ENCODE measurements at regions not wholly inside any gene's neighbourhood (a gene's known extent, or its start where the extent isn't known, plus 50 kb on each side); places are given as distances from the start of the nearest gene placed in this dataset.

DNA sequence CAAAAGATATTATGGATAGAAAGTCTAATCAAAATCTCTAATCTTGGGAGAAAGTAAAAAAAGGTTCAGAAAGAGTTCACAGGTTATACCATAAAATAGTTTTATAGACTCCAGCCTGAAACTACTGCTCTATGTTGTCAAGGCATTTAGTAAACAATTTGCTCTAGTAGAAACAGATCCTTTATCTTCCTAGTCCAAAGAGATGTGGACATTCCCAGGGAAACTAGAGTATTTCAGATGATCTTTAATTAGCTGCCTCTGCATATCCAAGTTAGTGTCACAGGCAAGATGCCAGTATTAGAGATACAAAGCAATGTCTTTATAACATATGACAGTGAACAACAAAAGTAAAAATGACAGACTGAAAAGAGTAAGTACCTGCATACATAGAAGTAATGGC lies 708.6 kb downstream of the CCDC85A start:
- H3K27ac ChIP-seq (ENCODE audit: extremely low read length, insufficient read depth, low read length), result no peak overlapping the region
- H3K9me3 ChIP-seq (ENCODE audit: low read length), result peaks cover 68% of the 10 kb centered on the region
- no peak overlapping the region for H3K4me2 ChIP-seq (ENCODE audit: low read depth, low read length)
- H3K4me1 ChIP-seq (ENCODE audit: insufficient read depth, low read length), result no peaks in the 10 kb centered on the region
- no peak overlapping the region for H3K9ac ChIP-seq (ENCODE audit: insufficient read depth, low read depth, low read length)
- H3K36me3 ChIP-seq (replicated peaks in 1 of 2; ENCODE audit: control insufficient read depth in 1 of 2, insufficient read depth in 2 of 2, low read length in 2 of 2), result no peaks in the 10 kb centered on the region
- intact Hi-C loops (cut with micrococcal nuclease; ENCODE audit: unreplicated experiment), result no loop called here
- DNase-seq (ENCODE audit: low spot score), result no peak
- H3K27me3 ChIP-seq (ENCODE audit: control insufficient read depth in 1 of 2, insufficient read depth in 2 of 2, low read length in 2 of 2), result no peaks in the 10 kb centered on the region; a peak in 1 of 5 replicates
- no peak for FAIRE-seq
- H2AFZ ChIP-seq (ENCODE audit: low read length), result no peak overlapping the region
- no TSS peak for BruUV-seq (replicated peaks)
- ATAC-seq, result no peak
- ChIA-PET POLR2A (no interaction called here), CTCF (ENCODE audit: low intra/inter-chr PET ratio, low total read pairs) (no interaction called here)
- H3K4me3 ChIP-seq (replicated peaks in 1 of 3; ENCODE audit: insufficient read depth in 1 of 3, low read depth in 2 of 3, low read length in 3 of 3), result no peak overlapping the region
- TF ChIP-seq SP2 (CRISPR knock-in tag; IDR thresholded peaks at IDR 0.05) (no peak), MAFG (CRISPR knock-in tag; IDR thresholded peaks at IDR 0.05) (no peak), ZNF776 (CRISPR knock-in tag; IDR thresholded peaks at IDR 0.05) (no peak), PHF5A (CRISPR knock-in tag; IDR thresholded peaks at IDR 0.05; ENCODE audit: low read depth, unreplicated experiment) (no peak), ZNF235 (CRISPR knock-in tag; IDR thresholded peaks at IDR 0.05; ENCODE audit: borderline replicate concordance) (no peak), RFX1 (IDR thresholded peaks at IDR 0.05) (no peak), ZNF781 (CRISPR knock-in tag; IDR thresholded peaks at IDR 0.05; ENCODE audit: borderline replicate concordance, not compliant biosample characterization) (no peak), KLF16 (CRISPR knock-in tag; IDR thresholded peaks at IDR 0.05) (no peak), HOXA5 (CRISPR knock-in tag; IDR thresholded peaks at IDR 0.05) (no peak)
- H4K20me1 ChIP-seq (ENCODE audit: insufficient read depth, low read length), result no peaks in the 10 kb centered on the region
- H3K79me2 ChIP-seq (ENCODE audit: insufficient read depth, low read length), result no peaks in the 10 kb centered on the region
- in situ Hi-C loops (cut with HindIII; ENCODE audit: extremely low pct_ligation_motif_present, low pct_unique_long_range_greater_than_20kb), result no loop called here

DNA sequence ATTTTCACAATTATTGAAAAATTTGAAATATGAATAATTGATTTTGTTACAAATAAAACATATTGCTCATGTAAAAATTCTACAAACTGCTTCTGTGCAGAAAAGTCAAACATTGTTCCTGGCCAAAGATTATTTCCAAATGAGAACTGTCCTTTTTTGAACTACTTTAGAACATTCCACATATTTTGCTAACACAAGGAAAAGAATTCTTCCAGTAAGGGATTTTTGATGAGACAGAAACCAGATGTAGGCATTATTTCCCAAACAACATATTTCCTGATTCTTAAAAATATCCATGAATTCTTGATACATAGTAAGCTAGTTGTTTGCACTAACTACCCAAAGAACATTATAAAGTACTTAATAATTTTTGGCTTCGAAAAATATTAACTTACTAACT lies 715.2 kb downstream of the CCDC85A start:
- CTCF ChIA-PET (ENCODE audit: low intra/inter-chr PET ratio, low total read pairs), result no interaction called here
- no peak for FAIRE-seq
- no peak for ATAC-seq
- POLR2A ChIA-PET, result no interaction called here
- H3K27ac ChIP-seq (ENCODE audit: extremely low read length, insufficient read depth, low read length), result no peak overlapping the region
- in situ Hi-C loops (cut with HindIII; ENCODE audit: extremely low pct_ligation_motif_present, low pct_unique_long_range_greater_than_20kb), result no loop called here
- DNase-seq (ENCODE audit: low spot score), result no peak
- H3K4me3 ChIP-seq (replicated peaks in 1 of 3; ENCODE audit: insufficient read depth in 1 of 3, low read depth in 2 of 3, low read length in 3 of 3), result no peak overlapping the region
- 0% methylated on average over 1 of the region's 1 CpG for WGBS (ENCODE audit: low lambda C conversion rate)
- H3K36me3 ChIP-seq (replicated peaks in 1 of 2; ENCODE audit: control insufficient read depth in 1 of 2, insufficient read depth in 2 of 2, low read length in 2 of 2), result no peaks in the 10 kb centered on the region
- no peak overlapping the region for H2AFZ ChIP-seq (ENCODE audit: low read length)
- H3K4me2 ChIP-seq (ENCODE audit: low read depth, low read length), result no peak overlapping the region
- no peaks in the 10 kb centered on the region for H3K79me2 ChIP-seq (ENCODE audit: insufficient read depth, low read length)
- no peaks in the 10 kb centered on the region for H3K4me1 ChIP-seq (ENCODE audit: insufficient read depth, low read length)
- no peaks in the 10 kb centered on the region for H3K27me3 ChIP-seq (ENCODE audit: control insufficient read depth in 1 of 2, insufficient read depth in 2 of 2, low read length in 2 of 2)
- intact Hi-C loops (cut with micrococcal nuclease; ENCODE audit: unreplicated experiment), result no loop called here
- H4K20me1 ChIP-seq (ENCODE audit: insufficient read depth, low read length), result no peaks in the 10 kb centered on the region
- peaks cover 70% of the 10 kb centered on the region for H3K9me3 ChIP-seq (ENCODE audit: low read length)
- BruUV-seq (replicated peaks), result no TSS peak
- H3K9ac ChIP-seq (ENCODE audit: insufficient read depth, low read depth, low read length), result no peak overlapping the region
- no peak for TF ChIP-seq HIVEP1 (CRISPR knock-in tag; IDR thresholded peaks at IDR 0.05)
- TF ChIP-seq, protein P1, sequence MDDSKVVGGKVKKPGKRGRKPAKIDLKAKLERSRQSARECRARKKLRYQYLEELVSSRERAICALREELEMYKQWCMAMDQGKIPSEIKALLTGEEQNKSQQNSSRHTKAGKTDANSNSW (CRISPR knock-in tag; IDR thresholded peaks at IDR 0.05; ENCODE audit: borderline replicate concordance), result no peak
- TF ChIP-seq, protein P2, sequence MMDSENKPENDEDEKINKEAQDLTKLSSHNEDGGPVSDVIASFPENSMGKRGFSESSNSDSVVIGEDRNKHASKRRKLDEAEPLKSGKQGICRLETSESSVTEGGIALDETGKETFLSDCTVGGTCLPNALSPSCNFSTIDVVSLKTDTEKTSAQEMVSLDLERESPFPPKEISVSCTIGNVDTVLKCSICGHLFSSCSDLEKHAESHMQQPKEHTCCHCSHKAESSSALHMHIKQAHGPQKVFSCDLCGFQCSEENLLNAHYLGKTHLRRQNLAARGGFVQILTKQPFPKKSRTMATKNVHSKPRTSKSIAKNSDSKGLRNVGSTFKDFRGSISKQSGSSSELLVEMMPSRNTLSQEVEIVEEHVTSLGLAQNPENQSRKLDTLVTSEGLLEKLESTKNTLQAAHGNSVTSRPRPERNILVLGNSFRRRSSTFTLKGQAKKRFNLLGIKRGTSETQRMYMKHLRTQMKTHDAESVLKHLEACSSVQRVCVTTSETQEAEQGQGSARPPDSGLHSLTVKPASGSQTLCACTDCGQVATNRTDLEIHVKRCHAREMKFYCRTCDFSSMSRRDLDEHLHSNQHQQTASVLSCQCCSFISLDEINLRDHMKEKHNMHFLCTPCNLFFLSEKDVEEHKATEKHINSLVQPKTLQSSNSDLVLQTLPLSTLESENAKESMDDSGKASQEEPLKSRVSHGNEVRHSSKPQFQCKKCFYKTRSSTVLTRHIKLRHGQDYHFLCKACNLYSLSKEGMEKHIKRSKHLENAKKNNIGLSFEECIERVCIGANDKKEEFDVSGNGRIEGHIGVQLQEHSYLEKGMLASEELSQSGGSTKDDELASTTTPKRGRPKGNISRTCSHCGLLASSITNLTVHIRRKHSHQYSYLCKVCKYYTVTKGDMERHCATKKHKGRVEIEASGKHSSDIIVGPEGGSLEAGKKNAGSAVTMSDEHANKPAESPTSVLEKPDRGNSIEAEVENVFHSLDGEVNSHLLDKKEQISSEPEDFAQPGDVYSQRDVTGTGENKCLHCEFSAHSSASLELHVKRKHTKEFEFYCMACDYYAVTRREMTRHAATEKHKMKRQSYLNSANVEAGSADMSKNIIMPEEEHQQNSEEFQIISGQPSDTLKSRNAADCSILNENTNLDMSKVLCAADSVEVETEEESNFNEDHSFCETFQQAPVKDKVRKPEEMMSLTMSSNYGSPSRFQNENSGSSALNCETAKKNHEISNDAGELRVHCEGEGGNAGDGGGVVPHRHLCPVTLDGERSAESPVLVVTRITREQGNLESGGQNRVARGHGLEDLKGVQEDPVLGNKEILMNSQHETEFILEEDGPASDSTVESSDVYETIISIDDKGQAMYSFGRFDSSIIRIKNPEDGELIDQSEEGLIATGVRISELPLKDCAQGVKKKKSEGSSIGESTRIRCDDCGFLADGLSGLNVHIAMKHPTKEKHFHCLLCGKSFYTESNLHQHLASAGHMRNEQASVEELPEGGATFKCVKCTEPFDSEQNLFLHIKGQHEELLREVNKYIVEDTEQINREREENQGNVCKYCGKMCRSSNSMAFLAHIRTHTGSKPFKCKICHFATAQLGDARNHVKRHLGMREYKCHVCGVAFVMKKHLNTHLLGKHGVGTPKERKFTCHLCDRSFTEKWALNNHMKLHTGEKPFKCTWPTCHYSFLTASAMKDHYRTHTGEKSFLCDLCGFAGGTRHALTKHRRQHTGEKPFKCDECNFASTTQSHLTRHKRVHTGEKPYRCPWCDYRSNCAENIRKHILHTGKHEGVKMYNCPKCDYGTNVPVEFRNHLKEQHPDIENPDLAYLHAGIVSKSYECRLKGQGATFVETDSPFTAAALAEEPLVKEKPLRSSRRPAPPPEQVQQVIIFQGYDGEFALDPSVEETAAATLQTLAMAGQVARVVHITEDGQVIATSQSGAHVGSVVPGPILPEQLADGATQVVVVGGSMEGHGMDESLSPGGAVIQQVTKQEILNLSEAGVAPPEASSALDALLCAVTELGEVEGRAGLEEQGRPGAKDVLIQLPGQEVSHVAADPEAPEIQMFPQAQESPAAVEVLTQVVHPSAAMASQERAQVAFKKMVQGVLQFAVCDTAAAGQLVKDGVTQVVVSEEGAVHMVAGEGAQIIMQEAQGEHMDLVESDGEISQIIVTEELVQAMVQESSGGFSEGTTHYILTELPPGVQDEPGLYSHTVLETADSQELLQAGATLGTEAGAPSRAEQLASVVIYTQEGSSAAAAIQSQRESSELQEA (CRISPR knock-in tag; IDR thresholded peaks at IDR 0.05; ENCODE audit: not compliant biosample characterization), result no peak
- no peak for TF ChIP-seq HES4 (CRISPR knock-in tag; IDR thresholded peaks at IDR 0.05; ENCODE audit: borderline replicate concordance)
